Fibroblast of the aortic adventitia (primary cell): ENCODE measurements at regions not wholly inside any gene's neighbourhood (a gene's known extent, or its start where the extent isn't known, plus 50 kb on each side); places are given as distances from the start of the nearest gene placed in this dataset.
"Not testable (repeated sequence)": the region's sequence is repeated elsewhere in the genome, so short reads cannot be mapped to it uniquely, and the experiment has no call there.

ENCODE experiments used
- DNase-seq: peaks from one replicate; pipeline ENCODE4 v3.0.0-alpha.2; 2010; ENCODE audit warnings: low read depth
- H3K4me3 ChIP-seq: 2 replicates; pipeline ENCODE4 v1.5.1; 2011; ENCODE audit warnings: low read depth, mild to moderate bottlenecking, control low read depth, low read length, moderate library complexity
- TF ChIP-seq, protein P1 (sequence below): IDR thresholded peaks from 2 replicates; pipeline ENCODE4 v1.5.1; 2011; ENCODE audit warnings: mild to moderate bottlenecking, low read length, control low read depth, inconsistent platforms; ENCODE audit not compliant: insufficient read depth

DNA sequence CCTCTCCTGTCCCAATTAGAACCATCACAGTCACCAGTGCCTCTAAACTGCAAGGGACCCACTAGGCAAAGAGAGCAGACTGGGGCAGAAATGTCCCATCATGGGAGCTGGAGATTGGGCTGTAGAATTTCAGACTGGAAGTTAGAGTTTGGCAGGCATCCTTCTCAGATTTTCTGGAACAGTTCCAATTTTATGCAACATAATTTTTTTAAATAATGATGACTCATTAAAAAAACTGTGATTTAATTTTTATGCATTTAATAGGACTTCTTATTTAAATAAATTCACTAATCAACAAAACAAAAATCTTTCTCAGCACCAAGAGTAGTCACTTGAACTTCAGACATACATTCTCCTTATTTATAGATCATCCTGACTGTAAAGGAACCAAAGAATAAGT is 84.6 kb upstream of the SLC7A14 start:
- no peak overlapping the region for H3K4me3 ChIP-seq
- TF ChIP-seq, protein P1, sequence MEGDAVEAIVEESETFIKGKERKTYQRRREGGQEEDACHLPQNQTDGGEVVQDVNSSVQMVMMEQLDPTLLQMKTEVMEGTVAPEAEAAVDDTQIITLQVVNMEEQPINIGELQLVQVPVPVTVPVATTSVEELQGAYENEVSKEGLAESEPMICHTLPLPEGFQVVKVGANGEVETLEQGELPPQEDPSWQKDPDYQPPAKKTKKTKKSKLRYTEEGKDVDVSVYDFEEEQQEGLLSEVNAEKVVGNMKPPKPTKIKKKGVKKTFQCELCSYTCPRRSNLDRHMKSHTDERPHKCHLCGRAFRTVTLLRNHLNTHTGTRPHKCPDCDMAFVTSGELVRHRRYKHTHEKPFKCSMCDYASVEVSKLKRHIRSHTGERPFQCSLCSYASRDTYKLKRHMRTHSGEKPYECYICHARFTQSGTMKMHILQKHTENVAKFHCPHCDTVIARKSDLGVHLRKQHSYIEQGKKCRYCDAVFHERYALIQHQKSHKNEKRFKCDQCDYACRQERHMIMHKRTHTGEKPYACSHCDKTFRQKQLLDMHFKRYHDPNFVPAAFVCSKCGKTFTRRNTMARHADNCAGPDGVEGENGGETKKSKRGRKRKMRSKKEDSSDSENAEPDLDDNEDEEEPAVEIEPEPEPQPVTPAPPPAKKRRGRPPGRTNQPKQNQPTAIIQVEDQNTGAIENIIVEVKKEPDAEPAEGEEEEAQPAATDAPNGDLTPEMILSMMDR = no peak
- no peak for DNase-seq

DNA sequence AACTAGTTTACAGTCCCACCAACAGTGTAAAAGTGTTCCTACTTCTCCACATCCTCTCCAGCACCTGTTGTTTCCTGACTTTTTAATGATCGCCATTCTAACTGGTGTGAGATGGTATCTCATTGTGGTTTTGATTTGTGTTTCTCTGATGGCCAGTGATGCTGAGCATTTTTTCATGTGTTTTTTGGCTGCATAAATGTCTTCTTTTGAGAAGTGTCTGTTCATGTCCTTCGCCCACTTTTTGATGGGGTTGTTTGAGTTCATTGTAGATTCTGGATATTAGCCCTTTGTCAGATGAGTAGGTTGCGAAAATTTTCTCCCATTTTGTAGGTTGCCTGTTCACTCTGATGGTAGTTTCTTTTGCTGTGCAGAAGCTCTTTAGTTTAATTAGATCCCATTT is 77.1 kb upstream of the SLC7A14 start:
- not testable (repeated sequence) for DNase-seq, H3K4me3 ChIP-seq

DNA sequence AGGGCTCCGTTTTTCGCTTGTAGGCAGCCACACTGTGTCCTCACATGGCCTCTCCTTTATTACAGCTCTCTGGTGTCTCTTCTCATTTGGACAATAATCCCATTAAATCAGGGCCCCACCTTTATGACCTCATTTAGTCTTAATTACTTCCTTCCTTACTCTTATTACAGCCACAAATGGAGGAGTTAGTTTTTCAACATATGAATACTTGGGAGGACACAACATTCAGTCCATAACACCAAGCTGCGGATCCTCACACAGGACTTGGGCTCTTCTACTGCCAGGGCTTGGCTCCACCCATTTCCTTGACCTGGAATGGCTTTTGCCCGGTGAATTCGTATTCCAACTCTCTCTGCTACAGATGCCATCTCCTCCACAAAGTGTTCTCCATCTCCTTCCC is 74.3 kb upstream of the SLC7A14 start:
- TF ChIP-seq, protein P1 = no peak
- no peak overlapping the region for H3K4me3 ChIP-seq
- DNase-seq = no peak

DNA sequence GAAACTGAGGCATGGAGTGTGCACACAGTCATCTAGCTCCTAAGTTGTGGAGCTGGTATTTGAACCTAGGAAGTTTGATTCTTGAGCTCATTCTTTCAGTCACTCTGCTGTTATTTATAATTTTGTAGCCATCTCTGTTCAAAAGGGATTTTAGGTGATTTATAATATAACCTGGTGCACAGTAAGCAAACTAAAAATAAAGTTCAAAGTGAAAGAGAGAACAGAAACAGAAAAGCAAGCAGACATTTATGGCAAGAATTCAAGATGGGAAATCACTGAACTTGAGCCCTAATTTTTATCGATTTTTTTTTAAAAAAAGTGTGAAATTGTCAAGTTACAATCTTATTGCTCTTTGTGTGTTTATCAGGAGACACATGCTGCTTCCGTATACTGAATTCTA is 71.4 kb upstream of the SLC7A14 start:
- TF ChIP-seq, protein P1 = no peak
- no peak for DNase-seq
- H3K4me3 ChIP-seq = no peak overlapping the region

DNA sequence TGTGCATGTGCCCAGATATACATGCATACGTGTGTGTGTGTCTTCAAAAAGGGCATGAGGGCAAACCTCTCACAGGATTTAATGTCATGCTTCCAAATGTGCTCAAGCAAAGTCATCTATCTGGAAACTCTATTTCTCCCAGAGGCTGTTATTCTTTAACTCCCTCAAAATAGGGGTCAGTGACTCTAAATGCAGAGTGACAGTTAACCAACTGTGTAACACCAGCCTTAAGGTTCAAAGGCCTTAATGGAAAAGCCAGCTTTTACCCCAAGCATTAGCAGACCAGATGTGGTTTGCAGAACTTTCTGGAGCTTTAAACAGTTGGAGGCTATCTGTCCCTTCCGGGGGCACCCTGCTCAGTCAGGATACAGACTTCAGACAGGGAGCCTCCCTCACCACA is 70.4 kb upstream of the SLC7A14 start:
- no peak for DNase-seq
- TF ChIP-seq, protein P1 = no peak
- no peak overlapping the region for H3K4me3 ChIP-seq

DNA sequence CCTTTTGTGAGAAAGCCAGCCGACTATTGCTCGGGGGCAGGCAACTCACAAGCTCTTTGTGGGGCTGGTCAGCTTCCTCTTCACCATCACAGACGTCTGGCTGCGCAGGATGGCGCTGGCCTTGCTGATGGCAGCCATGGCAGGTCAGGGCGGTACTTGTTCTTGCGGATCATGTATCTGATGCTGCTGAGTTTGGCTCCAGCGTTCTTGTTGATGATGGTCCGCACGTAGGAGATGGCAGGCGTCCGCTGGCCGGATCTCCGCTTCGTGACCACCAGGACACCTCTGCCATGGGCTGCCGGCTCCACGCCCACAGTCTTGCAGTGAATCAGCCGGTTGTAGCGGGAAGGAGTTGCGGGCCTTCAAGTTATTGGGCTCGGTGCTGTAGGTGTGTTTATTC is 67.9 kb upstream of the SLC7A14 start:
- no peak for DNase-seq
- no peak overlapping the region for H3K4me3 ChIP-seq
- TF ChIP-seq, protein P1 = no peak

DNA sequence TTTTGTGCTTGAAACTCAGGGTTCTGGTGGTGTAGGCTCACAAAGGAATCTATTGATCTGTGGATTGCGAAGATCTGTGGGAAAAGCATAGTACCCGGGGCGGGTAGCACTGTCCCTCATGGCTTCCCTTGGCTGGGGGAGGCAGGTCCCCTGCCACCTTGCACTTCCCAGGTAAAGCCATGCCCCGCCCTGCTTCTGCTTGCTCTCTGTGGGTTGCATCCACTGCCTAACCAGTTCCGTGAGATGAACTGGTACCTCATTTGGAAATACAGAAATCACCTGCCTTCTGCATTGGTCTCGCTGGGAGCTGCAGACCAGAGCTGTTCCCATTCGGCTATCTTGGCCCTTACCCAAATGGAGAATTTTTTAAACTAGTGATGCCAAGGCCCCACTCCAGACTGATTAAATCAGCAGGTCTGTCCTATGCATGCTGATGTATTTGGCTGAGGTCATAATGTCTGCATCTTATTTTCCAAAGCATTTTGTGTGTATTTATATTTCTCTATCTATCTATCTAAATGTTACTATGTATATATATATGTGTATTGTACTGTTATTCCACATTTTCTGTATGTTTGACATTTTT is 65.5 kb upstream of the SLC7A14 start:
- TF ChIP-seq, protein P1 = no peak
- H3K4me3 ChIP-seq = no peak overlapping the region
- DNase-seq = no peak

DNA sequence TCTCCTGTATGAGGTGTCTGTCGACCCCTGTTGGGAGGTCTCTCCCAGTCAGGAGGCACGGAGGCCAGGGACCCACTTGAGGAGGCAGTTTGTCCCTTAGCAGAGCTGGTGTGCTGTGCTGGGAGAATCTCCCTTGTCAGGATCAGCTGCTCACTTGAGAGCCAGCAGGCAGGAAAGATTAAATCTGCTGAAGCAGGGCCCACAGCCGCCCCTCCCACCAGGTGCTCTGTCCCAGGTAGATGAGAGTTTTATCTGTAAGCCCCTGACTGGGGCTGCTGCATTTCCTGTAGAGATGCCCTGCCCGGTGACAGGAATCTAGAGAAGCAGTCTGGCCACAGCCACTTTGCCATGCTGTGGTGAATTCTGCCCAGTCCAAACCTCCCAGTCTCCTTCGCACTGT is 64.7 kb upstream of the SLC7A14 start:
- DNase-seq, H3K4me3 ChIP-seq: not testable (repeated sequence)
